DND-41 (cell line): ENCODE measurements at regions not wholly inside any gene's neighbourhood (a gene's known extent, or its start where the extent isn't known, plus 50 kb on each side); places are given as distances from the start of the nearest gene placed in this dataset.

Experiments used
- ATAC-seq: fragments of 200-7000 bp; cut with Tn5 transposase; 3 replicates; pipeline ENCODE4 v1.9.1; 2021; ENCODE audit warnings: low read depth; ENCODE audit not compliant: insufficient read depth
- DNase-seq: peaks from one replicate; pipeline ENCODE4 v3.0.0-alpha.2; 2020
- H2AFZ ChIP-seq: 2 replicates; pipeline ENCODE4 v1.6.0; 2012; ENCODE audit warnings: low read depth, low read length
- H3K27ac ChIP-seq: 2 replicates; pipeline ENCODE4 v1.5.1; 2012; ENCODE audit warnings: low read length, inconsistent platforms
- H3K27me3 ChIP-seq: fragments of 200-600 bp; sonication (generic); 2 replicates; pipeline ENCODE4 v1.6.0; 2012; ENCODE audit warnings: low read length, mild to moderate bottlenecking, inconsistent platforms; ENCODE audit not compliant: insufficient read depth, poor library complexity
- H3K36me3 ChIP-seq: 2 replicates; pipeline ENCODE4 v1.5.1; 2012; ENCODE audit warnings: low read length, inconsistent platforms; ENCODE audit not compliant: insufficient read depth
- H3K4me1 ChIP-seq: 2 replicates; pipeline ENCODE4 v1.5.1; 2012; ENCODE audit warnings: mild to moderate bottlenecking, low read length; ENCODE audit not compliant: insufficient read depth
- H3K4me2 ChIP-seq: 2 replicates; pipeline ENCODE4 v1.6.0; 2012; ENCODE audit warnings: mild to moderate bottlenecking, moderate library complexity, low read length, inconsistent platforms; ENCODE audit not compliant: insufficient read depth
- H3K4me3 ChIP-seq, 2 experiments: fragments of 200-600 bp in 1 of 2; shearing (Covaris generic) in 1 of 2; 2 replicates each; pipeline ENCODE4 v1.5.1; 2012 to 2016; ENCODE audit warnings: inconsistent platforms in 2 of 2, low read length in 2 of 2, mild to moderate bottlenecking in 2 of 2, low read depth in 1 of 2, moderate library complexity in 1 of 2
- H3K79me2 ChIP-seq: 2 replicates; pipeline ENCODE4 v1.6.0; 2012; ENCODE audit warnings: low read length, inconsistent platforms; ENCODE audit not compliant: insufficient read depth
- H3K9ac ChIP-seq: 2 replicates; pipeline ENCODE4 v1.6.0; 2012; ENCODE audit warnings: low read depth, mild to moderate bottlenecking, inconsistent platforms, low read length, moderate library complexity
- H3K9me3 ChIP-seq: 2 replicates; pipeline ENCODE4 v1.5.1; 2012; ENCODE audit warnings: low read length, moderate library complexity, mild to moderate bottlenecking, inconsistent platforms; ENCODE audit not compliant: insufficient read depth, severe bottlenecking
- H4K20me1 ChIP-seq: 2 replicates; pipeline ENCODE4 v1.6.0; 2012; ENCODE audit warnings: low read length; ENCODE audit not compliant: insufficient read depth
- EZH2 ChIP-seq: IDR thresholded peaks from 3 replicates; pipeline ENCODE4 v1.6.1; 2012; ENCODE audit warnings: borderline replicate concordance, low read depth, mild to moderate bottlenecking, moderate library complexity, low read length, inconsistent platforms; ENCODE audit not compliant: severe bottlenecking
- TF ChIP-seq, protein P1 (sequence below): IDR thresholded peaks from 2 replicates; pipeline ENCODE4 v1.5.1; 2012; ENCODE audit warnings: borderline replicate concordance, low read length, moderate library complexity, mild to moderate bottlenecking; ENCODE audit not compliant: poor library complexity, severe bottlenecking; ENCODE audit errors: extremely low read depth

DNA sequence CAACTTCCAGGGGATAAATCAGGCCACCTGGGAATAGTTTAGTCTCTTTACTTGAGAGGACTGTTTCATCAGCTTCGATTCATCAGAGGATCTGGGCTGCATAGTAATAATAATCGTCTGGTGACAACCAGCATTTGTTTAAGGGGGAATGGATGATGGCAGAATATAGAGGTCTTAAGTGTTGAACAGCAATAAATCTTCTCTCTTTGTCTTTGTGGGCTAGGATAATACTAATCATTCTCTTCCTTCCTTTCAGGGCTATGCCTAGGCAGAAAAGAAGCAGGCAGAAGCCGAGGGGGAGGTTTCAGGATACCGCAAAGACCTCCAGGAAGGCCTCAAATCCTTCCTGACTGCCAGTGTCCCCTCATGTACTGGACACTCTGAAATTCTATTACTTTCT, 150.4 kb upstream of the GAREM1 start:
- Histone ChIP-seq H3K4me2 (no peak overlapping the region), H3K27ac (no peak overlapping the region), H3K36me3 (no peaks in the 10 kb centered on the region), H3K4me1 (no peaks in the 10 kb centered on the region), H3K4me3 (no peak overlapping the region), H3K9ac (no peak overlapping the region), H3K79me2 (no peaks in the 10 kb centered on the region), H4K20me1 (no peaks in the 10 kb centered on the region), H2AFZ (no peak overlapping the region), H3K9me3 (no peaks in the 10 kb centered on the region), H3K27me3 (peaks cover 4% of the 10 kb centered on the region)
- no peak for TF ChIP-seq EZH2
- TF ChIP-seq, protein P1, sequence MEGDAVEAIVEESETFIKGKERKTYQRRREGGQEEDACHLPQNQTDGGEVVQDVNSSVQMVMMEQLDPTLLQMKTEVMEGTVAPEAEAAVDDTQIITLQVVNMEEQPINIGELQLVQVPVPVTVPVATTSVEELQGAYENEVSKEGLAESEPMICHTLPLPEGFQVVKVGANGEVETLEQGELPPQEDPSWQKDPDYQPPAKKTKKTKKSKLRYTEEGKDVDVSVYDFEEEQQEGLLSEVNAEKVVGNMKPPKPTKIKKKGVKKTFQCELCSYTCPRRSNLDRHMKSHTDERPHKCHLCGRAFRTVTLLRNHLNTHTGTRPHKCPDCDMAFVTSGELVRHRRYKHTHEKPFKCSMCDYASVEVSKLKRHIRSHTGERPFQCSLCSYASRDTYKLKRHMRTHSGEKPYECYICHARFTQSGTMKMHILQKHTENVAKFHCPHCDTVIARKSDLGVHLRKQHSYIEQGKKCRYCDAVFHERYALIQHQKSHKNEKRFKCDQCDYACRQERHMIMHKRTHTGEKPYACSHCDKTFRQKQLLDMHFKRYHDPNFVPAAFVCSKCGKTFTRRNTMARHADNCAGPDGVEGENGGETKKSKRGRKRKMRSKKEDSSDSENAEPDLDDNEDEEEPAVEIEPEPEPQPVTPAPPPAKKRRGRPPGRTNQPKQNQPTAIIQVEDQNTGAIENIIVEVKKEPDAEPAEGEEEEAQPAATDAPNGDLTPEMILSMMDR = no peak
- no peak for DNase-seq
- ATAC-seq = no peak

DNA sequence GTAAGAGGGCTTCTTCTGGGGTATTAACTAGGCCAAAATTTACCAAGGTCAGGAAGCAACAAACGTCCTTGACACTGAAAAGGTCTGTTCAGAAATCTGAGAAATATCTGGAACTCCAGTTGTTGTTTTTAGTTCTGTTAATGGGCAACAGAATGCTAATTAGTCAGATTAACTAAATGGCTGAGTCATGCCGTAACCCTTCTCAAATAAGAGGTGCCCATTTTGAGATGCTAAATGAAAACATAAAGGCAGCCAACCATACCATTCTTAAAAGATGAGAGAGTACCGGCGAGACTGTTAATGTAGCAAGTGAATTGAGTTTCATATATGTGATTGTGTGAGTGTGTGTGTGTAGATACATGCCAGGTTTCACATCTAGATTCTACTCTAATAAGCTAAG, 147.9 kb upstream of the GAREM1 start:
- Histone ChIP-seq H3K27ac (no peak overlapping the region), H3K4me1 (no peaks in the 10 kb centered on the region), H3K4me3 (no peak overlapping the region), H3K27me3 (no peaks in the 10 kb centered on the region), H3K9ac (no peak overlapping the region), H3K79me2 (no peaks in the 10 kb centered on the region), H2AFZ (no peak overlapping the region), H3K9me3 (no peaks in the 10 kb centered on the region), H3K4me2 (no peak overlapping the region), H4K20me1 (no peaks in the 10 kb centered on the region), H3K36me3 (no peaks in the 10 kb centered on the region)
- TF ChIP-seq, protein P1 = no peak
- TF ChIP-seq EZH2 = no peak
- DNase-seq = no peak
- no peak for ATAC-seq

DNA sequence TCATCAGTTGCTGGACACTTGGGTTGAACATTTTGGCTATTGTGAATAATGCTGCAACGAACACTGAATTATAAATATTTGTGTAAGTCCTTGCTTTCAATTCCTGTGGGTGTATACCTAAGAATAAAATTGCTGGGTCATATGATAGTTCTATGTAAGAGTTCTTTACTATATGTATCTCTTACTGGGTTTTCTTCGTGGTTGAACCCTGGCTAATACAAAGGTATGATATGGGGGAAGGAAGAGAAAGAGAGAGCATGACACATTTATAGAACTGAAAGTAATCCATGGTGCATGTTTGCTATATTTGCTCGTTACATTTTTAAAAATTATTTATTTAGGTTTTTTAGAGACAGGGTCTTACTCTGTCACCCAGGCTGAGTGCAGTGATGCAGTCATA, 143.1 kb upstream of the GAREM1 start:
- H3K4me3 ChIP-seq = no peak overlapping the region
- no peak for ATAC-seq

DNA sequence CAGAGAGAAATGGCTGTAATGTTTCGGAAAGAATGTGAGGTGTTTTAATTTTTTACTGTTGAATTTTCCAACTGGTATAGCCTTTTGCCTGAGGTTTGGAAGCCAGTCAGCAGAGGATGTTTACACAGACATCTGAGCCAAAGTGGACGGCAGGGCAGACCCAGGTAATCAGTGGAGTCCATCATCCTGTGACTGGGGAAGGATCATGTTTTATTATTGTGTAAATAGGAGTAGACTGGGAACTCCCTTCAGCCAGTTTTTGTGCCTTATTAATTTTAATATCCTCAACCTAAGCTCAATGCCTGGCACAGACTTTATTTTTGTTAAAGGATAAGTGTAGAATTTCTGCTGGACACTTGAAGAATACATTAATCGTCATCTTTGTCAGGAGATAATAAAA, 142.0 kb upstream of the GAREM1 start:
- Histone ChIP-seq H3K4me3 (no peak overlapping the region), H3K79me2 (no peaks in the 10 kb centered on the region), H4K20me1 (no peaks in the 10 kb centered on the region), H3K4me2 (no peak overlapping the region), H2AFZ (no peak overlapping the region), H3K27ac (no peak overlapping the region), H3K36me3 (no peaks in the 10 kb centered on the region), H3K4me1 (no peaks in the 10 kb centered on the region), H3K9me3 (no peaks in the 10 kb centered on the region), H3K9ac (no peak overlapping the region), H3K27me3 (no peaks in the 10 kb centered on the region)
- TF ChIP-seq, protein P1 = no peak
- TF ChIP-seq EZH2 = no peak
- ATAC-seq = no peak
- no peak for DNase-seq

More for the DNA sequence above, 143.1 kb upstream of the GAREM1 start:
- Histone ChIP-seq H3K36me3 (no peaks in the 10 kb centered on the region), H3K79me2 (no peaks in the 10 kb centered on the region), H3K27me3 (no peaks in the 10 kb centered on the region), H4K20me1 (no peaks in the 10 kb centered on the region), H2AFZ (no peak overlapping the region), H3K4me1 (no peaks in the 10 kb centered on the region), H3K27ac (no peak overlapping the region), H3K9ac (no peak overlapping the region), H3K4me2 (no peak overlapping the region), H3K9me3 (no peaks in the 10 kb centered on the region)
- DNase-seq = no peak
- no peak for TF ChIP-seq EZH2
- TF ChIP-seq, protein P1 = no peak
